Loucy (cell line): ENCODE measurements at regions not wholly inside any gene's neighbourhood (a gene's known extent, or its start where the extent isn't known, plus 50 kb on each side); places are given as distances from the start of the nearest gene placed in this dataset.

Source experiments
- CTCF ChIP-seq: fragments of 200-600 bp; sonication (generic); conservative IDR thresholded peaks from 2 replicates; pipeline ENCODE4 v1.5.1; 2014; ENCODE audit warnings: mild to moderate bottlenecking, antibody characterized with exemption, low read length
- EZH2phosphoT487 ChIP-seq: fragments of 200-600 bp; IDR thresholded peaks from 2 replicates; pipeline ENCODE4 v1.6.1; 2018; ENCODE audit warnings: antibody characterized with exemption, mild to moderate bottlenecking, moderate library complexity, borderline replicate concordance

DNA sequence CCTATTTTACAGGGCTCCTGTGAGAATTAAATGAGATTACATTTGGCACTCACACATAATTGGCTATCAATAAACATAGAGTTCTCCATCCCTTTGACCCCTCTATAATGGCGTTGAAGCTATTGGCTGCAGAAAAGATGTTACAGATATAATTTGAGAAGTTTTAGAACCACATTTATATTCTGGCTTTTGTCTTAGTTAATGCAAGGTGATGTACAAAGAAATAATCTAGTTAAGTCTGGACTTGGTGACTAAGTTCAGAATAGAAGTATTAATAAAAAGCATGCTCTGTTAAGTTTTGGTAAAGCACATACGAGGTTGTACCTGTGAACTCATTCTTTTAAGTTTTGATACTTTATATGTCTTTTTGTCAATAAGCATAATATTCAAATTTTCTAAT, 187.1 kb upstream of the HMGA2 start:
- no peak for TF ChIP-seq CTCF
- no peak for TF ChIP-seq EZH2phosphoT487
